H9 (cell line): ENCODE measurements at regions not wholly inside any gene's neighbourhood (a gene's known extent, or its start where the extent isn't known, plus 50 kb on each side); places are given as distances from the start of the nearest gene placed in this dataset.

Source experiments
- DNase-seq: peaks from one replicate; pipeline ENCODE4 v3.0.0-alpha.2; 2017
- H2AFZ ChIP-seq: one replicate; pipeline ENCODE4 v1.6.1; 2013; ENCODE audit warnings: mild to moderate bottlenecking, low read length, control low read depth, moderate library complexity
- H2AK5ac ChIP-seq: 2 replicates; pipeline ENCODE4 v1.6.1; 2013; ENCODE audit warnings: low read length, control low read depth, mixed read lengths; ENCODE audit not compliant: insufficient read length
- H2BK120ac ChIP-seq: one replicate; pipeline ENCODE4 v1.6.1; 2013; ENCODE audit warnings: low read depth, mild to moderate bottlenecking, low read length, control low read depth, inconsistent platforms; ENCODE audit not compliant: poor library complexity, severe bottlenecking
- H2BK12ac ChIP-seq: 2 replicates; pipeline ENCODE4 v1.6.1; 2013; ENCODE audit warnings: low read length, control low read depth, mixed read lengths, low read depth; ENCODE audit not compliant: insufficient read length
- H2BK15ac ChIP-seq: 2 replicates; pipeline ENCODE4 v1.6.1; 2013; ENCODE audit warnings: low read depth, low read length, control low read depth
- H2BK20ac ChIP-seq: one replicate; pipeline ENCODE4 v1.6.1; 2013; ENCODE audit warnings: low read depth, mild to moderate bottlenecking, low read length, control low read depth, inconsistent platforms; ENCODE audit not compliant: poor library complexity, severe bottlenecking
- H2BK5ac ChIP-seq: 2 replicates; pipeline ENCODE4 v1.6.1; 2013; ENCODE audit warnings: low read length, control low read depth, mixed read lengths; ENCODE audit not compliant: insufficient read length
- H3K14ac ChIP-seq: 2 replicates; pipeline ENCODE4 v1.6.1; 2013; ENCODE audit warnings: low read length, control low read depth; ENCODE audit not compliant: insufficient read depth
- H3K18ac ChIP-seq: 2 replicates; pipeline ENCODE4 v1.6.1; 2013; ENCODE audit warnings: low read depth, mild to moderate bottlenecking, mixed read lengths, low read length, control low read depth; ENCODE audit not compliant: insufficient read length
- H3K23ac ChIP-seq: 2 replicates; pipeline ENCODE4 v1.6.1; 2013; ENCODE audit warnings: low read length, control low read depth, mixed read lengths, low read depth; ENCODE audit not compliant: insufficient read length
- H3K23me2 ChIP-seq: 2 replicates; pipeline ENCODE4 v1.6.1; 2013; ENCODE audit warnings: low read depth, mild to moderate bottlenecking, mixed read lengths, low read length, control low read depth; ENCODE audit not compliant: insufficient read length, poor library complexity, severe bottlenecking
- H3K27ac ChIP-seq: 2 replicates; pipeline ENCODE4 v1.5.1; 2013; ENCODE audit warnings: low read length, control low read depth, mixed read lengths, low read depth; ENCODE audit not compliant: insufficient read length
- H3K27me3 ChIP-seq: 2 replicates; pipeline ENCODE4 v1.6.1; 2013; ENCODE audit warnings: low read length, control low read depth, inconsistent platforms; ENCODE audit not compliant: insufficient read depth
- H3K4ac ChIP-seq: 2 replicates; pipeline ENCODE4 v1.6.1; 2013; ENCODE audit warnings: low read depth, mild to moderate bottlenecking, control low read depth, inconsistent platforms, low read length, moderate library complexity
- H3K4me1 ChIP-seq: 2 replicates; pipeline ENCODE4 v1.6.1; 2013; ENCODE audit warnings: low read length, control low read depth, inconsistent platforms; ENCODE audit not compliant: insufficient read depth
- H3K4me2 ChIP-seq: 2 replicates; pipeline ENCODE4 v1.6.1; 2013; ENCODE audit warnings: low read length, control low read depth, mixed read lengths; ENCODE audit not compliant: insufficient read length, insufficient read depth
- H3K56ac ChIP-seq: 2 replicates; pipeline ENCODE4 v1.6.1; 2013; ENCODE audit warnings: low read depth, mild to moderate bottlenecking, mixed read lengths, low read length, control low read depth; ENCODE audit not compliant: insufficient read length
- H3K79me1 ChIP-seq: 2 replicates; pipeline ENCODE4 v1.6.1; 2013; ENCODE audit warnings: low read depth, mild to moderate bottlenecking, moderate library complexity, low read length, control low read depth, inconsistent platforms; ENCODE audit not compliant: insufficient read depth, poor library complexity, severe bottlenecking
- H3K79me2 ChIP-seq: 2 replicates; pipeline ENCODE4 v1.6.1; 2013; ENCODE audit warnings: low read length, control low read depth, inconsistent platforms; ENCODE audit not compliant: insufficient read depth
- H3K9ac ChIP-seq: 2 replicates; pipeline ENCODE4 v1.6.1; 2013; ENCODE audit warnings: low read length, control low read depth, mixed read lengths; ENCODE audit not compliant: insufficient read length; ENCODE audit errors: extremely low read depth
- H3K9me3 ChIP-seq: one replicate; pipeline ENCODE4 v1.6.1; 2013; ENCODE audit warnings: low read depth, low read length, inconsistent platforms; ENCODE audit not compliant: control insufficient read depth
- H3T11ph ChIP-seq: one replicate; pipeline ENCODE4 v1.6.1; 2013; ENCODE audit warnings: mild to moderate bottlenecking, low read length, control low read depth, inconsistent platforms
- H4K20me1 ChIP-seq: one replicate; pipeline ENCODE4 v1.6.1; 2013; ENCODE audit not compliant: control insufficient read depth, insufficient read length, insufficient read depth
- H4K5ac ChIP-seq: 2 replicates; pipeline ENCODE4 v1.6.1; 2013; ENCODE audit warnings: low read depth, mild to moderate bottlenecking, mixed read lengths, low read length, control low read depth; ENCODE audit not compliant: insufficient read length
- H4K8ac ChIP-seq: replicated peaks from 2 replicates; pipeline ENCODE4 v1.6.1; 2013; ENCODE audit warnings: low read length, control low read depth, mixed read lengths, low read depth; ENCODE audit not compliant: insufficient read length
- H4K91ac ChIP-seq: 2 replicates; pipeline ENCODE4 v1.6.1; 2013; ENCODE audit warnings: low read depth, mild to moderate bottlenecking, moderate library complexity, mixed read lengths, low read length, control low read depth; ENCODE audit not compliant: insufficient read length
- H3K27ac Mint-ChIP-seq, 3 experiments: 2 replicates in 2 of 3; 3 replicates in 1 of 3; pipeline ENCODE4 v1.8.0; 2020 to 2021; ENCODE audit warnings: mixed read lengths in 3 of 3, mild to moderate bottlenecking in 1 of 3, moderate library complexity in 1 of 3
- H3K27me3 Mint-ChIP-seq: 2 replicates; pipeline ENCODE4 v1.8.0; 2021; ENCODE audit warnings: low read depth, mild to moderate bottlenecking, moderate library complexity, mixed read lengths
- H3K36me3 Mint-ChIP-seq, 3 experiments: 2 replicates in 2 of 3; 3 replicates in 1 of 3; pipeline ENCODE4 v1.8.0; 2020 to 2021; ENCODE audit warnings: low read depth in 3 of 3, mixed read lengths in 3 of 3; ENCODE audit not compliant: insufficient read depth in 1 of 3
- H3K4me1 Mint-ChIP-seq, 2 experiments: 2 replicates each; pipeline ENCODE4 v1.8.0; 2020; ENCODE audit warnings: mixed read lengths in 2 of 2
- H3K4me3 Mint-ChIP-seq, 2 experiments: 2 replicates in 1 of 2; 3 replicates in 1 of 2; pipeline ENCODE4 v1.8.0; 2020 to 2021; ENCODE audit warnings: mild to moderate bottlenecking in 2 of 2, mixed read lengths in 2 of 2, moderate library complexity in 1 of 2
- H3K9me3 Mint-ChIP-seq, 2 experiments: 2 replicates in 1 of 2; 3 replicates in 1 of 2; pipeline ENCODE4 v1.8.0; 2020; ENCODE audit warnings: mild to moderate bottlenecking in 2 of 2, mixed read lengths in 2 of 2, moderate library complexity in 1 of 2
- WGBS: extraction: QIAGEN DNeasy Blood & Tissue Kit; methylation state at CpG from one replicate; pipeline ENCODE4 v1.1.7; 2013; ENCODE audit warnings: missing lambda C conversion rate, low lambda C conversion rate, mixed read lengths; ENCODE audit not compliant: insufficient read length; ENCODE audit errors: extremely low coverage; 5-methylcytosine and 5-hydroxymethylcytosine counted together
- TF ChIP-seq, protein P1 (sequence below): fragments of 200-600 bp; sonication (generic); conservative IDR thresholded peaks from 3 replicates; pipeline ENCODE4 v1.8.0; 2021; ENCODE audit warnings: antibody characterized with exemption, mild to moderate bottlenecking

DNA sequence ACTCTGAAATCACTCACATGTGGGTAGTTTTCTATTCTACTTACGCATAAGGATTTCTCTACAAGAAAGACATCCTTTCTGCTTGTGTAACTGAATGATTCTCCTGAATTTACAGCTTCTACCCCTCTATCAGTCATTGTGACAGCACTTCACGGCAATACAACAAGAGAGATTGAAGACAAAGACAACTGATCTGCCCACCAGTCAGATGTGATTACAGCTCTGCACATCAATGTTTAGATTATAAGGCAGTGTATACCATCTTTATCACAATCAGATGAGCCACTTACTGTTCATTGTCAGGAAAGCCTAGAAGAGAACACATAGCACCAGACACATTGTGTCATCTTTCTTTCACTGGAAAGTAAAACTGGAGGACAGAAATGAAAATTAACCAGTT, 324.4 kb downstream of the CENPC start:
- no peak overlapping the region for H3K4ac ChIP-seq
- no peak overlapping the region for H3K9ac ChIP-seq
- H3K4me1 Mint-ChIP-seq, result peaks cover 0 to 4% of the 10 kb centered on the region in 2 experiments; a peak in 1 of 4 replicates
- H2BK15ac ChIP-seq, result no peak overlapping the region
- H3T11ph ChIP-seq, result no peak overlapping the region
- no peaks in the 10 kb centered on the region for H3K27me3 ChIP-seq
- H3K27ac Mint-ChIP-seq, result no peak overlapping the region
- no peak overlapping the region for H2BK12ac ChIP-seq
- no peak overlapping the region for H2BK120ac ChIP-seq
- no peak overlapping the region for H3K18ac ChIP-seq
- H2BK5ac ChIP-seq, result no peak overlapping the region
- no peaks in the 10 kb centered on the region; a peak in 2 of 5 replicates for H3K9me3 Mint-ChIP-seq
- H3K36me3 Mint-ChIP-seq, result no peaks in the 10 kb centered on the region
- no peaks in the 10 kb centered on the region for H3K9me3 ChIP-seq
- TF ChIP-seq, protein P1, sequence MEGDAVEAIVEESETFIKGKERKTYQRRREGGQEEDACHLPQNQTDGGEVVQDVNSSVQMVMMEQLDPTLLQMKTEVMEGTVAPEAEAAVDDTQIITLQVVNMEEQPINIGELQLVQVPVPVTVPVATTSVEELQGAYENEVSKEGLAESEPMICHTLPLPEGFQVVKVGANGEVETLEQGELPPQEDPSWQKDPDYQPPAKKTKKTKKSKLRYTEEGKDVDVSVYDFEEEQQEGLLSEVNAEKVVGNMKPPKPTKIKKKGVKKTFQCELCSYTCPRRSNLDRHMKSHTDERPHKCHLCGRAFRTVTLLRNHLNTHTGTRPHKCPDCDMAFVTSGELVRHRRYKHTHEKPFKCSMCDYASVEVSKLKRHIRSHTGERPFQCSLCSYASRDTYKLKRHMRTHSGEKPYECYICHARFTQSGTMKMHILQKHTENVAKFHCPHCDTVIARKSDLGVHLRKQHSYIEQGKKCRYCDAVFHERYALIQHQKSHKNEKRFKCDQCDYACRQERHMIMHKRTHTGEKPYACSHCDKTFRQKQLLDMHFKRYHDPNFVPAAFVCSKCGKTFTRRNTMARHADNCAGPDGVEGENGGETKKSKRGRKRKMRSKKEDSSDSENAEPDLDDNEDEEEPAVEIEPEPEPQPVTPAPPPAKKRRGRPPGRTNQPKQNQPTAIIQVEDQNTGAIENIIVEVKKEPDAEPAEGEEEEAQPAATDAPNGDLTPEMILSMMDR, result no peak
- H3K27ac ChIP-seq, result no peak overlapping the region
- no peak overlapping the region for H4K91ac ChIP-seq
- no peak overlapping the region for H4K8ac ChIP-seq
- no peak overlapping the region for H3K4me3 Mint-ChIP-seq
- H3K79me2 ChIP-seq, result no peaks in the 10 kb centered on the region
- WGBS, result no CpG with 5 or more reads among the region's 2 CpGs
- H2AFZ ChIP-seq, result no peak overlapping the region
- no peak overlapping the region for H2AK5ac ChIP-seq
- H3K23me2 ChIP-seq, result no peaks in the 10 kb centered on the region
- H4K5ac ChIP-seq, result no peak overlapping the region
- H3K14ac ChIP-seq, result no peak overlapping the region
- H3K4me1 ChIP-seq, result no peaks in the 10 kb centered on the region
- no peak for DNase-seq
- H3K23ac ChIP-seq, result no peak overlapping the region
- no peak overlapping the region for H3K56ac ChIP-seq
- no peak overlapping the region for H3K4me2 ChIP-seq
- no peaks in the 10 kb centered on the region for H4K20me1 ChIP-seq
- no peak overlapping the region for H2BK20ac ChIP-seq
- no peaks in the 10 kb centered on the region for H3K27me3 Mint-ChIP-seq
- H3K79me1 ChIP-seq, result no peaks in the 10 kb centered on the region
